Suprapubic skin (tissue), 4 donors: ENCODE measurements at regions not wholly inside any gene's neighbourhood (a gene's known extent, or its start where the extent isn't known, plus 50 kb on each side); places are given as distances from the start of the nearest gene placed in this dataset.

ENCODE experiments used
- EP300 ChIP-seq: sonication (generic); formaldehyde crosslinking; IDR thresholded peaks from one replicate; pipeline ENCODE4 v1.6.1; 2017; ENCODE audit warnings: antibody characterized with exemption
- POLR2A ChIP-seq, 2 donors: fragments of 450-650 bp; IDR thresholded peaks; one replicate each; pipeline ENCODE4 v1.6.1; 2017; ENCODE audit warnings: antibody characterized with exemption in 2 of 2, mild to moderate bottlenecking in 2 of 2, moderate library complexity in 2 of 2
- POLR2AphosphoS5 ChIP-seq, 3 donors: sonication (generic); formaldehyde crosslinking; IDR thresholded peaks; one replicate each; pipeline ENCODE4 v1.6.1; 2017; ENCODE audit warnings: antibody characterized with exemption in 3 of 3
- TF ChIP-seq, protein P1 (sequence below), 2 donors: fragments of 200-600 bp in 1 of 2; fragments of 450-650 bp in 1 of 2; sonication (generic) in 1 of 2; IDR thresholded peaks; one replicate each; pipeline ENCODE4 v1.5.1; 2016 to 2019; ENCODE audit warnings: antibody characterized with exemption in 2 of 2, mild to moderate bottlenecking in 1 of 2, moderate library complexity in 1 of 2

DNA sequence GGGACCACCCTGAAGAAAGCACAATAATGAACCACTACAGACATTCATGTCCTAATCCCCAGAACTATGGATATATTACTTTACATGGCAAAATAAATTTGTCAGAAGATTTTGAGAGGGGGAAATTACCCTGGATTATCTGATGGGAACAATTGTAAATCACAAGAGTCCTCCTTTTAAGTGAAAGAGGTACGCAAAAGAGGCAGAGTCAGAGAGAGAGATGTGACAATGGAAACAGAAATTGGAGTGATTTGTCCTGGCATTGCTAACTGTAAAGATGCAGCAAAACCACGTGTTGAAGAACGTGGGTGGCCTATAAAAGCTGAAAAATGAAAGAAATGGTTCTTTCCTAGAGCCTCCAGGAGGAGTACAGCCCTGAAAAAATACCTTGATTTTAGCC lies 1121.4 kb upstream of the ALCAM start:
- TF ChIP-seq, protein P1, sequence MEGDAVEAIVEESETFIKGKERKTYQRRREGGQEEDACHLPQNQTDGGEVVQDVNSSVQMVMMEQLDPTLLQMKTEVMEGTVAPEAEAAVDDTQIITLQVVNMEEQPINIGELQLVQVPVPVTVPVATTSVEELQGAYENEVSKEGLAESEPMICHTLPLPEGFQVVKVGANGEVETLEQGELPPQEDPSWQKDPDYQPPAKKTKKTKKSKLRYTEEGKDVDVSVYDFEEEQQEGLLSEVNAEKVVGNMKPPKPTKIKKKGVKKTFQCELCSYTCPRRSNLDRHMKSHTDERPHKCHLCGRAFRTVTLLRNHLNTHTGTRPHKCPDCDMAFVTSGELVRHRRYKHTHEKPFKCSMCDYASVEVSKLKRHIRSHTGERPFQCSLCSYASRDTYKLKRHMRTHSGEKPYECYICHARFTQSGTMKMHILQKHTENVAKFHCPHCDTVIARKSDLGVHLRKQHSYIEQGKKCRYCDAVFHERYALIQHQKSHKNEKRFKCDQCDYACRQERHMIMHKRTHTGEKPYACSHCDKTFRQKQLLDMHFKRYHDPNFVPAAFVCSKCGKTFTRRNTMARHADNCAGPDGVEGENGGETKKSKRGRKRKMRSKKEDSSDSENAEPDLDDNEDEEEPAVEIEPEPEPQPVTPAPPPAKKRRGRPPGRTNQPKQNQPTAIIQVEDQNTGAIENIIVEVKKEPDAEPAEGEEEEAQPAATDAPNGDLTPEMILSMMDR (IDR thresholded peaks at IDR 0.05) = no peak
- no peak for TF ChIP-seq POLR2A (IDR thresholded peaks at IDR 0.05)
- TF ChIP-seq EP300 = no peak
- no peak for TF ChIP-seq POLR2AphosphoS5 (IDR thresholded peaks at IDR 0.05)
